ENCODE measurements at regions not wholly inside any gene's neighbourhood (a gene's known extent, or its start where the extent isn't known, plus 50 kb on each side); places are given as distances from the start of the nearest gene placed in this dataset.
A peak's percentile ranks its signal among the peaks of the same experiment; 100 is the strongest.
"Not testable (repeated sequence)": the region's sequence is repeated elsewhere in the genome, so short reads cannot be mapped to it uniquely, and the experiment has no call there.

- no peak for DNase-seq (ENCODE audit: low spot score)
These were observed 100.1 kb upstream of the PRSS3 start for GRCh38 chr9:33695299-33695698.

- DNase-seq (ENCODE audit: low spot score): no peak
These were observed 99.5 kb upstream of the PRSS3 start for GRCh38 chr9:33695856-33696255.

- no peak for DNase-seq (ENCODE audit: low spot score)
These were observed 98.2 kb upstream of the PRSS3 start for GRCh38 chr9:33697171-33697570.

GRCh38 chr9:33698267-33698666, 97.1 kb upstream of the PRSS3 start:
- no peak for DNase-seq (ENCODE audit: low spot score)

- not testable (repeated sequence) for DNase-seq (ENCODE audit: low spot score)
These were observed 94.4 kb upstream of the PRSS3 start for GRCh38 chr9:33700940-33701339.

- no peak for DNase-seq (ENCODE audit: low spot score)
These were observed 91.8 kb upstream of the PRSS3 start for GRCh38 chr9:33703430-33704102.

- not testable (repeated sequence) for DNase-seq (ENCODE audit: low spot score)
These were observed 89.9 kb upstream of the PRSS3 start for GRCh38 chr9:33705440-33705839.

- DNase-seq (ENCODE audit: low spot score): no peak
These were observed 86.9 kb upstream of the PRSS3 start for GRCh38 chr9:33708441-33708840.

GRCh38 chr9:33709269-33709668, 86.1 kb upstream of the PRSS3 start:
- DNase-seq (ENCODE audit: low spot score): no peak

- not testable (repeated sequence) for DNase-seq (ENCODE audit: low spot score)
These were observed 83.9 kb upstream of the PRSS3 start for GRCh38 chr9:33711418-33711817.

- DNase-seq (ENCODE audit: low spot score): no peak
These were observed 80.4 kb upstream of the PRSS3 start for GRCh38 chr9:33714989-33715388.

GRCh38 chr9:33718987-33719386, 76.4 kb upstream of the PRSS3 start:
- DNase-seq (ENCODE audit: low spot score): no peak

GRCh38 chr9:33719581-33720374, 75.6 kb upstream of the PRSS3 start:
- DNase-seq (ENCODE audit: low spot score): no peak

- peak; percentile 81 for DNase-seq (ENCODE audit: low spot score)
These were observed 73.5 kb upstream of the PRSS3 start for GRCh38 chr9:33721674-33722358.

- no peak for DNase-seq (ENCODE audit: low spot score)
These were observed 73.0 kb upstream of the PRSS3 start for GRCh38 chr9:33722359-33722675.

- DNase-seq (ENCODE audit: low spot score): no peak
These were observed 66.7 kb upstream of the PRSS3 start for GRCh38 chr9:33728613-33729012.

- DNase-seq (ENCODE audit: low spot score): no peak
These were observed 64.2 kb upstream of the PRSS3 start for GRCh38 chr9:33731142-33731541.

GRCh38 chr9:33731625-33732024, 63.7 kb upstream of the PRSS3 start:
- no peak for DNase-seq (ENCODE audit: low spot score)

- not testable (repeated sequence) for DNase-seq (ENCODE audit: low spot score)
These were observed 61.0 kb upstream of the PRSS3 start for GRCh38 chr9:33734247-33734940.

- not testable (repeated sequence) for DNase-seq (ENCODE audit: low spot score)
These were observed 60.2 kb upstream of the PRSS3 start for GRCh38 chr9:33734941-33735835.

GRCh38 chr9:33737811-33738606, 57.4 kb upstream of the PRSS3 start:
- DNase-seq (ENCODE audit: low spot score): peak; percentile 53
